ENCODE measurements at regions not wholly inside any gene's neighbourhood (a gene's known extent, or its start where the extent isn't known, plus 50 kb on each side); places are given as distances from the start of the nearest gene placed in this dataset.
"Not testable (repeated sequence)": the region's sequence is repeated elsewhere in the genome, so short reads cannot be mapped to it uniquely, and the experiment has no call there.

GRCh38 chr15:69774258-69774657 lies 321.6 kb downstream of the RPLP1 start:
- not testable (repeated sequence) for DNase-seq

DNA sequence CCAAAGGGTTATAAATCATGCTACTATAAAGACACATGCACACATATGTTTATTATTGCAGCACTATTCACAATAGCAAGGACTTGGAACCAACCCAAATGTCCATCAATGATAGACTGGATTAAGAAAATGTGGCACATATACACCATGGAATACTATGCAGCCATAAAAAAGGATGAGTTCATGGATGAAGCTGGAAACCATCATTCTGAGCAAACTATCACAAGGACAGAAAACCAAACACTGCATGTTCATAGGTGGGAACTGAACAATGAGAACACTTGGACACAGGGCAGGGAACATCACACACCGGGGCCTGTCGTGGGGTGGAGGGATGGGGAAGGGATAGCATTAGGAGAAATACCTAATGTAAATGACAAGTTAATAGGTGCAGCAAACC lies 322.1 kb downstream of the RPLP1 start:
- not testable (repeated sequence) for DNase-seq

- no peak for DNase-seq
These were observed 320.4 kb downstream of the TLE3 start for GRCh38 chr15:69777356-69777755.

DNA sequence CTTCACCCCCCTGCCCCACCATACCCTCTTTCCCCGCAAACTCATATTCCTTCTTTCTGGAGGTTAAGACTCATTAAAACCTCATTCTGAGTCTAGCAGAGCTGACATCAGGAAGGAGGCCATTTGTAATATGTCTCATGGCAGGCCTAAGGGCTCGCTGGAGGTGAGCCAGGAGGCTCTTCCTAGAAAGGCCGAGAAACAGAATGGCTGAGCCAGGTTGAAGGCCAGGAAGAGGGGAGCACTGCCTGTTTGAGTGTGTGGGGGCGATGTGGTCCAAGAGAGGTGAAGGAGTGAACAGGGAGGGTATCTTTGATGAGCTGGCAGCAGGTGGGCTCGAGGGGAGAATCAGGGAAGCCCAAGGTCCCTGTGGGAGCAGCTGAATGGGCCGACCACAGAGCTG lies 317.3 kb downstream of the TLE3 start:
- DNase-seq, result no peak

- DNase-seq, result no peak
These were observed 316.7 kb downstream of the TLE3 start for GRCh38 chr15:69780981-69781380.

- no peak for DNase-seq
These were observed 316.1 kb downstream of the TLE3 start for GRCh38 chr15:69781411-69782125.

DNA sequence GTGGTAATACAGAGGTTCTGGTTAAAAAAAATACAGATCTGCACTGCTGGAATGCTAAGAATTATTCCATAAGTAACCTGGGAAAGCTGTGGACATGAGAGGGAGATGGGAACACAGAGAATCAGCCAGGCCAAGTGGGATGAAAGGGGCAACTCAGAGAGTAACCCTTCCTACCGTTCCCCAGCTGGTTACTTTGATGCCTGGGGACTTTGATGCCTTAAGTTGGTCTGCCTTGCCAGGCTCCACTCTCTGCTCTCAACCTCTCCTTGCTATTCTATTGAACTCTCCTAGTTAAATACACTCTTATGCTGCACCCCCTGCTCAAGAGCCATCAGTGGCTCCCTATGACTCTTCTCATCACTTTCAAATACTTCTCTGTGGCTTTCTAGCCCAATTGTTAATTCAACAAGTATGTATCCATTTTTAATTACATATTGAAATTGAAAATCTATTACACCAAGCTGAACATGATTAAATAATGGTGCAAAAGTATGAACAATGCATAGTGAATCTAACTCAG lies 315.5 kb downstream of the TLE3 start:
- no peak for DNase-seq

DNA sequence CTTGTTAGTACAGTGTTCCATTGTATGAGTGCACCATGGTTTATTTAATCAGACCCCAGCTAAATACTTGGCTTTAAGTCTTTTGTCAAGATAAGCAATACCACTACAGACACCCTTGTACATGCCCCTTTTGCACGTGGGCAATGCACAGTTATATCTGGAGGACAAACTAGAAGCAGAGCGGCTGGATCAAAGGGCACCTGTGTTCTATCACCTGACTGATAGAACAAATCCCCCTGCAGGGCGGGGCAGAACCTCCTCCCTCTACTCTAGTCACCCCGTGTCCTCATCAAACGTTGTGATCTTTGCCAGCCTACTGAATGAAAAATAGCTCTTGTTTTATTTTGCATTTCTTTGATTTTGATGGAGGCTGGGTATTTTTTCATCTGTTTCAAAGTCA lies 314.9 kb downstream of the TLE3 start:
- DNase-seq, result no peak

- DNase-seq, result no peak
These were observed 314.5 kb downstream of the TLE3 start for GRCh38 chr15:69783211-69783610.

- DNase-seq, result no peak
These were observed 312.7 kb downstream of the TLE3 start for GRCh38 chr15:69784798-69785566.

DNA sequence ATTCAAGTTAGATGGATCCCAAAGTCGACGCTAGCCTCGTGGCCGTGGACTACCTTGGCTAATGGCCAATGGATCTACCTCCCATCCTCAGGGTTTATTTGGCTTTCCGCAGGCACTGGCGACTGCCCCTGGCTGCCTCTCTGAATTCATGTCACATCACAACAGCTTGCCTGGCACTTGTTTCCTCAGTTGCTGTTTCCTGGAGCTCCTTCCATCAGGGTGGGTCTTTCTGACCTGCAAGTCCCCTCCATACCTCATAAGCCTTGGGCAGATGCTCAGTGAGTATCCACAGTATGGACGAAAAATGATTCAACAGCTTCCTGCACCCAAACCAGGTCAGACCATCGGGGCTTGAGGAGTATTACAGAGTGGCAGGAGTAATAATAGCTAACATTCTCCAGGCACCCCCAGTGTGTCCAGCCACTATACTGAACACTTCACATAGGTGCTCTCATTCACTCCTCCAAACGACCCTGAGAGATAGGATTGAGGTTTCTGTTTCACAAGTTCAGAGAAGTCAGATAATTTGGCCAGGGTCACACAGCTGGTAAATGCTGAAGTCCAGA lies 311.5 kb downstream of the TLE3 start:
- no peak for DNase-seq

- no peak for DNase-seq
These were observed 309.9 kb downstream of the TLE3 start for GRCh38 chr15:69787791-69788190.

DNA sequence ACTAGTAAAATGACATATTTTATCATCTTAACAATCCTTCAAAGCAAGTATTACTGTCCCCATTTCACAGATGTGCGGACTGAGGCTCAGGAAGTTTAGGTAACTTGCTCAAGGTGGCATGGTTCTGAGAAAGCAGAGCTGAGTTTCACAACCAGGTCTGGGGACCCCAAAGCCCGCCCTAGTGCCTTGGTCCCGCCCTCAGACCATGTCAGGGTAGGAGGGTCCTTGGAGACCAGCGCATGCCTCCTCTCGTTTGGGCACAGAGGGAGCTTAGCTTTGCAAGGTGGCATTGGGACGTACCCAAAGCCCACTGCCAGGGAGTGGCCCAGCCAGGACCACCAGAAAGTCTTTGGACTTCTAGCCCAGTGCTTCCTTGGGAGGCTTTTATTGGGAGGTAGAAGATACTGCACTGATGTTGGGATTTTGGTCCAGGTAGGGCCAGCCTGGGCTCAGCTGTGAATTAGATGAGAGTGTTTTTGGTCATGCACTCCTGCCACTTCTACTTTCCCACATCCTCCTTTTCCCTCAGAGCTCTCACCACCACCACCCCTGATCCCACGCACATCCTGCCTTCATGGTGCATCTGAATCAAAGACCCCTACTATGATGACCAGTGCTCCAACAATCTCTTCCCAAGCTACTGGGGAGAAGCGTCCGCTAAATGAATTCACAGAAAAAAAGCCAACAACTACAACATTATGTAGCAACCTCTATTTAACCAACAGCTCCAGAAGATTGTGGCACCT lies 307.9 kb downstream of the TLE3 start:
- DNase-seq, result no peak

DNA sequence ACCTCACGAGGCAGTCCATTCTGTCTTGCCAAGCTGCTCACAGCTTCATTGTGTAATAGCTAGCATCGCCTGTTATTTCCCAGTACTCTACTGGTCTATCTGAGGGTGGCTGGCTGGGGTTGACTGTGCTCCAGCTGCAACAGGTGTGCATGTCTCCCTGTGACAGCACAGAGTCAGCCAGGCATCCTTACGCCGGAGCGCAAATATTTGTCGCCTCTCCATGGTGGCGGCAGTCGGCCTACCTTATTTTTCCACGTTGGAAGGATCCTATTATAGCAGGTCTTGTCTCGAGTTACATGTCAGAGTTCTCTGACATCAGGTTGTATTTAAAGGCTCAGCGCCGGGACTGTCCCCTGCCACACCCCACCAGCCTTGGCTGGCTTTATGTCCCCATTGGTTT lies 307.1 kb downstream of the TLE3 start:
- no peak for DNase-seq

GRCh38 chr15:69792823-69793222 lies 304.9 kb downstream of the TLE3 start:
- no peak for DNase-seq

DNA sequence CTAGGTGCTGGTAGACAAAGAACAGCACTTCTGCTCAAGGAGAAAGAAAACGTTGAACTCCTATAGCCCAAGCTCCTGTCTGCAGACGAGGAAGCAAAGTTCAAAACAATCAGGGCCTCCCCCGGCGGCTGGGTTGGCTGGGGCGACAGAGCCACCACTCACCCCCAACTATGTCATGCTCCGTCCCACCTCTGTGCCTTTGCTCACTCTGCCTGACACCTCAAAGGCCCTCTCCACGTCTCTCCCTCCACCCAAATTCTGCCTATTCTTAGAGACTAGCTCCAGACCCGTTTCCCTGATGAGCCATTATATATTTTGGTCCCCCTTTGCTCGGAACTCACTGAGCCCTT lies 304.3 kb downstream of the TLE3 start:
- no peak for DNase-seq

DNA sequence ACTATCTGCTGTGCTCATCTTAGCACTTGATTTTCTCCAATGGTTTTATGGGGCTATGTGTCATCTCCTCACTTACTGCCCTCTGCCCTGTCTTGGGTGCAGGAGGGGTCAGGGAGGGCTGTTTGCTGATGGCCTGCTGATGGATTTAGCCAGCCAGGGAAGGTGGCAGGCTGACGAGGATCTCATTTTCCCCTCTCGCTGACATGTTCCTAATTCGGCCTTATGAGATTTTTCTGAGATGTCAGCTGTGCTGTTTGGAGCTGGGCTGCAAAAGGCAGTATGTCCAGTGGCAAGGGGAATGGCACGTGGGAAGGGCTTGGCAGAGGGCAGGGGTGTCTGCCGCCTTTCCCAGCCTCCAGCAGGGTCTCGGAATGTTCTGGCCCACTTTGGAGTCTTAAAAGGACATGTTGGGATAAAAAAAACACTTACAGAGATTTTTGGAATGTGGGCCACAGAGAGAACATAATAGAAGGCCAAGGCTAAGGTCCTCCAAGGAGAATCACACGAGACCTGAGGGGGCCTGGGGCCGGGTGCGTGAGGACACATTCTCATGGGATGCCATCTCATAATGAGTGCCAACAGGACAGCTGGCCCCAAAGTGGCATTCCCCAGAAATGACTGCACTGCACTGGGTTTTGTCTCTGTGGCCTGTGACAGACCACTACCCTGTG lies 303.8 kb downstream of the TLE3 start:
- no peak for DNase-seq

DNA sequence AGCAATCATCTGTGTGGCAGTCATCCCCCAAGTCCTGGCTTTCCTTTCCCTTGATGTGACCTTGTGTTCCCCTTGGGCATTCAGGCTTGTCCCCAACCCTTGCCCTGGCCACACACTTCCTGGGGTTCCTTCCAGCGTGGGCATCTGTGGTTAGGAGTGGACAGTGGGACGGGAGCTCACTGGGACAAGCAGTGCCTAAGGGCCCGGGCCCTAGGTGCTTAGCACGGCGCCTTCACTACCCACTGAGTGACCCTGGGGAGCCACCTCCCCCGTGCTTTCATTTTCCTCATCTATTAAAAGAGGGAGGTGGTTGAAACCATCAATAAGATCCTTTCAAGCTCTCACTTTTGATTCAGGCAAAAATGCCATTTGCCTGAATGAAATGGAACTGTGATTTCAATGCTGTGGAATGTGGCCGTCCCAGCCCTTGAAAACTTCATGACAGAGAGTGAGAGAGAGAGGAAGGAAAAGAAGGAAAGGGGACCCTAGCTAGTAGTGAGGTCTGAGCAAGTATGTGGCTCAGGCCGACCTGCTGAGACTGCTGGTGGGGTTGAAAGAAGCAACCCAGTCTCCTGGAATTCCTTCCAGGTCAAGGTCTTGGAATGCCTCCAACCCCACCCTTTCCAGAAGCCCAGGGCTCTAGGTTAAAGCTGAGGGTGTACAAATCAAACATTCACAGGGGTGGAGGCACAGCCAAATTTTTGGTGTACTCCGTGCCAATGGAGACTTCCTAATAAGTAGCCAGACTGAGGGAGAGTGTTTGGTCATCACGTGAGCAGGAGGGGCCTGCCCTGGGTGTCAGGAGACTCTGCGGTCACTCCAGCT lies 302.9 kb downstream of the TLE3 start:
- no peak for DNase-seq

GRCh38 chr15:69795601-69796000 lies 302.1 kb downstream of the TLE3 start:
- DNase-seq, result no peak

- DNase-seq, result no peak
These were observed 300.6 kb downstream of the TLE3 start for GRCh38 chr15:69797051-69797595.

DNA sequence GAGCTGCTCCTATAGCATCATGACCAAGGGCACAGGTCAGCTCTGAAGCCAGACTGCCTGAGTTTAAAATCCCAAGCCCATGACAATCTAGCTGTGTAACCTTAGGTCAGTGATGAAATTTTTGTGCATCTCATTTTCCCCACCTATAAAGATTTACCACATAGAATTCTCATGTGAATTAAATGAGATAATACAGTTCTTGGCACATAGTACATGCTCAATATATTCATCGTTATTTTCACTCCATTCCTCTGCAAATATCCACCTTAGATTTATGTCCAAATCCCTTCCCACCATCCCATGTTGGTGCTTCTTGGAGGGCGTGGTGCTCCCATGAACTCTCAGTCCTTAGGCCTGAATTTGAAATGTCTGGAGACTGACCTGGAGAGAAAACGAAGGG lies 300.1 kb downstream of the TLE3 start:
- no peak for DNase-seq
